ENCODE measurements at regions not wholly inside any gene's neighbourhood (a gene's known extent, or its start where the extent isn't known, plus 50 kb on each side); places are given as distances from the start of the nearest gene placed in this dataset.
"Not testable (repeated sequence)": the region's sequence is repeated elsewhere in the genome, so short reads cannot be mapped to it uniquely, and the experiment has no call there.

DNA sequence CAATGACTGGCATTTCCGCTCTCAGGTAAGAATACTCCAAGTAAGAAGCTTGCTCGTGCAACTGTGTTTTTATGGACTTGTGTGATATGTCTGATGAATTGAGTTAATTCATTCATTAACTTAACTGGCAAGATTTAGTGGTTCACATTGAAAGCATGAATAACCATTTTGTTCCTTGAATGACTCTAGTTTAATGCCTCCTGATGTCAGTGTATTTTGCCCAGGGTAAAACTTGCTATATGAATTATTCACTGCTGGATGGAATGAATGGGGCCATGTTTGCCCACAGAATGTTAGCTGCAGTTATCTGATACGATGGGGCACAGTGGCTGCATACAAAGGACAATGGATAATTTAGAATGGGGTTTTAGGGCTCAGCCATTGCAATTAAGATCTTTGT, 124.1 kb downstream of the ZNF365 start:
- no peak for DNase-seq (ENCODE audit: low spot score)

DNA sequence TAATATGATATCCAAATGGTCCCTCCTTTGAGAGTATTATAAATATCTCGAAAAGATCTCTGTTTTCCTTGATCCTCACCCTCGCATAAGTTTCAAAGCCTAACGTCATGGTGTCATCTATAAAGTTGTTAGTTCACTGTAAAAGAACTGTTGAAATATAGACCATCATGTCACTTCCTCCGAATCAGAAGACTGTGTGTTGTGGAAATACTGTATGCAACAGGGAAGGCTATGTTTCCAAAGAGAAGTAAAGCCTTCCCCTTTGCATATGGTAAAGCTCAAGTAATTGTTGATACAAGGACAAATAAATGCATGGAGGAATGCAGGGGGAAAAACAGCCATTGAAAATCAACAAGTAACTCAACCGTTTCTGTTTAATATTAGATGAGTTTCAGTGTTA, 125.9 kb downstream of the ZNF365 start:
- DNase-seq (ENCODE audit: low spot score): not testable (repeated sequence)

DNA sequence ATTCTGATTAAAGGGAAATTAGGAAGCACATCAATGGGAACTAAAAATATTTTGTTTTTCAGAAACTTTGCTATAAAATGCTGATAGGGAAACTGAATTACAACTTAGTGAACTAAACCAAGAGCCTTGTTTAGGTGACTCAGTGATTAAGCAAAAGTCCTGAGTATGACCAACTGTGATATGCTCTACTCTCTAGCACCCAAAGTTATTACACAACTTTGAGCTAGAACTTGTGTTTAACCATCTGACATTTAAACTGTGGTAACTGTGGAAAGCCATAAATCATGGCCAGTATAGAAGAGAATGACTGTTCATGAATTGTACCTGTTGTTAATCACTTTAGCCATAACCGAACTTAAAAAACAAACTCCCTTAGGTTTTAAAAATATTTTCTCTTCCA, 127.4 kb downstream of the ZNF365 start:
- no peak for DNase-seq (ENCODE audit: low spot score)

DNA sequence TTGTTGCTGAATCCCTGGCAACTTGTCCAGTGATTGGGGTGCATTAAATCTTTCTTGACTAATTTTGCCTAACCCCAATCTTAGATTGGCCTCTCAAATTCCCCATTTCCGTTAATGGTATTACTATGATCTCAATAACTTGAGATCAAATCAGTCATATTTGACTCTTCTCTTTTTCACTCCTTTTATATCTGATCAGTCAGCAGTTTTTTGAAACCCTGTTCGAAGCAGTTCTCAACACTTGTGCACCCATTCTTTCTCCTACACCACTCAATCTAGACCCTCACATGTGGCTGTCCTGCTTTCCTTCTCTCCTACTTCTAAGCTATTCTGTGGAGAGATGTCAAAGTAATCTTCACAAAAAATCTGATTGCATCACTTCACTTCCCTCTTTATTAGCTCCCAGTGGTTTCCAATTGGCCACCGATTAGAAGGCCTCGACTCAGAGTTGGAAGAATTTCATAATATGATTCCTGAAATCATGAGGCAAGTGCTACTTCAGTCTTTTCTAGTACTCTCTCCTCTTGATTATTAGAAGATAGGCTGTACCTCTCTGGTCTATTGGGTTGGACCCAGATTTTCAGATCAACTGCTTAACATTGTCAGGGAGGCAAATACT, 128.9 kb downstream of the ZNF365 start:
- DNase-seq (ENCODE audit: low spot score): no peak

DNA sequence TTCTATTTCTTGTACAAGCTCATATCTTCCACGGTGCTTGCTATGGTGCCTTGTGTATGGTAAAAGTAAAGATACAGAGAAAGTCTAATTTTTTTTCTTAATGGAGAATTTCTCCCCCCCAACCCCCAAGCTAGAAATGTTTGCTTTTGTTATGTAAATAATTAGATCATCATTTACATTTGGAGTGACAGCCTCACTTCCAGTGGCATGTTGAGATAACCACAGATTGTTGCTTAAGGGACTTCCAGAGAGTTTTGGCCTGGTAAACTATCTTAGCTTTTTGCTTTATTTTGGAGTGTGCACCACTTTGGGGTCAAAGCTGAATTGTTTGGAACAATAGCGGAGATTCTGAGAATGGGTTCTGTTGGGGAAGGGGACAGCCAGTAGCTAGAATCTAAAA, 129.7 kb downstream of the ZNF365 start:
- no peak for DNase-seq (ENCODE audit: low spot score)

DNA sequence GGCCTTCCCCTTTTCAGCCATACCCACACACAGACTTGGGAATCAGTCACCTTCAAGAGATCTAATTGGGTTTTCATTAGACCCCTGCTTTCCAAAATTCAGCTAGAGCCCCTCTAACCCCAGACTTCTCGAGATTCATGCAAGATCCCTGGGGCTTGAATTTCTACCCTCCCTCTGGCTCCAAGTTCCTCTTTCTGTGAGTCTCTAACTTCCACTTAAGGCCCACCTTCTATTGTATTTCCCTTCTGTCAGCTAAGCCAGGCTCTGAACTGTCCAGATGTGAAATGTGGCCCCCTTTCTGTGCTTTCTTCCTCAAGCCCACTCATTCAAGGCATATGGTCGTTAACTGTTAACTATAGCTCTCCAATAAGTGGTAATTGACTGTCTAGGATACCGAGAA, 132.2 kb downstream of the ZNF365 start:
- no peak for DNase-seq (ENCODE audit: low spot score)

DNA sequence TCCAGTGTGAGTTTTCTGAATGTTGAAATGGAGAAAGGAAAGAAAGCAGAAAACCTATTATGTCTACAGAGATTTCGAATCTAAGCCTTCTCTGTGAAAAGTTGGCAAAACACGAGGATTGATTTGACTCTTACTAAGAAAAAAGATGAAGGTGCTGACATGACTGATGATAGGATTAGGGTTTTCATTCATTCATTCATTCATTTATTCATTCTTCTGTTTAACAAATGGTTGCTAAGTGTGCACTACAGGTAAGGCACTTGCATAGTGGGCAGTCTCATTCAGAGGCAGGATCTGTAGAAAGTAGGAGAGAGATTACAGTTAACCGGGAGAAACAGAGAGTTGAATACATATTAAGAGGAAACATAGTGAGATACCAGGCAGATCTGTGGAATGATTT, 137.1 kb downstream of the ZNF365 start:
- no peak for DNase-seq (ENCODE audit: low spot score)

DNA sequence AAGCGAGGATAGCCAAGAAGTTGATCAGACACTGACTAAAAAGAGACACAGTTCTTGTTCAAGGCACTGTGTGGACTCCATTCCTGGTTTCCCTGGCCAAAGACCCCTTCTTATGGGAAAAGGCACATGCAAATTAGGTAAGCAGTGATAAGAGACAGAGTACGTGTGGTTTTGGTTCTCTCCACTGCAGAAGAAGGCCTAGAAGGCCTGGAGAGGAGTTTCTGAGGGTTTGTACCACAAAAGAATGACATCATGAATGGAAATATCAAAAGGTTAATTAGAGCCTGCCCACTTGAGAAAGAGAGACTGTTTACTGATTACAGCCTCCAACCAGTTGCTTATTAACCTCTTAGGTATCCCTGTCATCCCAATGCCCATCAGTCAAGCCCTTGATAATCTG, 137.5 kb downstream of the ZNF365 start:
- DNase-seq (ENCODE audit: low spot score): no peak

DNA sequence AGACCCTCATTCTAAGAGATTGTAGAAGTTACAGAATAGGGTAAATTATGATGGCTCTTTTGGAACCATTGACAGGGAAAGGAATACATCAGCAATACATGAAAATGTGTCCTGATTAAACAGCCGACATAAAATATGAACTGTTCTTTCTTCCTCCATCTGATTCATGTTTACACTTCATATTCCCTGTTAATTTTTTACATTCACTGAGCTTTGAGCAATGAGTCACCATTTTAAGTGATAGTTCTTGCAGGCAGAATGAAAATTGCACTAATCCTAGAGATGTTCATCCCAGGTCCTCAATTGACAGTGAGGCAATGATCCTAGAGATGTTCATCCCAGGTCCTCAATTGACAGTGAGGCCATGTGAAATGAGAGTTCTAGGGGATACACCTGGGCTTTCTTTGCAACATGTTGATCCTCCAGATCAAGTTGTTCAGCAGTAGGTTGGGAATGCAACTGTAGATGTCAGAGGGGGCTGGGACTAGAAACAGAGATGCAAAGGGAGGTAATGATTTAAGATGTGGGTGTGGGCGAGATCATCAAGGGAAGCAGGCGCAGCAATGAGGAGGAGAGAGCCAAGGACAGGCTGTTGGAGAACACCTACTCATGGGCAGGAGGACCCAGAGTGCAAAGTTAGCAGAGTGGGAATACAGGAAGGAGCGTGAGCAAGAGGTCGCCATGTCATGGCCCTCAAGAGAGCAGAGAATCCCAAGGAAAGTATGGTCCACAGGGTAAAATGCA, 138.7 kb downstream of the ZNF365 start:
- DNase-seq (ENCODE audit: low spot score): no peak

DNA sequence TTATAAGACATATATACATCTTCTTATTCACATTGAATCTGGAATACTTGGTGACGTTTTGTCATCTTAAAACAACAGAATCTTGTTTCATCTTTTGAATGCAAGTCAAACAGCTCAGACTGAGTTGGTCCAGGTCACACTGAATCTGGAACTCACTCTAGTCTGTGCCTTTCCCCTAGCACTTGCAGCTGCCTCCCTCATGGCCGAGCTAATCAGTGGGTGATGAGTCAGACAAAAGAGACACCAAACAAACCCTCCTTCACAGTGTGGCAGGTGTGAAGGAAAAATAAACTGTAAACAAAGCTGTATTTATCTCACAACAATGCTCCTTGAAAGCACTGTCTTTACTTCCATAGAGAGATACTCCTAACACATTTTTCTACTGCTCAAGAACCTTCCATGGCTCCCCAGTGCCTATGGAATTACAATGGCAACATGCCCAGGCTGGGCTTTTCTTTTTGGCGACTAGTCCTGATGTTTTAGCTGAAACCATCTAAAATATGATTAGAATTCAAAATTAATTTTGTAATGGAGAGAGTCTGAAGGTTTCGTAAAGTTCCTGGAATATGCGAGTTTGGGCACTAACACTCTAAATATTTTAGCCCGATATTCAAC, 140.0 kb downstream of the ZNF365 start:
- no peak for DNase-seq (ENCODE audit: low spot score)

DNA sequence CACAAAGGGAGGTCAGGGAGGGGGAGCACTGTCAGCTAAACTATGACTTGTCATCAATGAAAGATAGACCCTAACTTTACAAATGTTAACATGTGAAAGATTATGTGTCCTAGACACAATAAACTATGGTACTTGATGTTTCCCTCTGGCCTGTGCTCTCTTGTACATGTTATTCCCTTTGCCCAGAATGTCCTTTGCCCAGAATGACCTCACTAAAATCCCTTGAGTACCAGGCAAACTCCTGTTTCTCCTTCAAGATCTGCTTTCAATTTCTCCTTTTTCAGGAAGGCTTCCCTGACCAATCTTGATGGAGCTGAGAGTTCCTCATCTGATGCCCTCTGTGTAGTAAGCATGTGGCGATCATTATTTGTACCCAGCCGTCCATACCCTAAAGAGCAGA, 143.1 kb downstream of the ZNF365 start:
- DNase-seq (ENCODE audit: low spot score): no peak

DNA sequence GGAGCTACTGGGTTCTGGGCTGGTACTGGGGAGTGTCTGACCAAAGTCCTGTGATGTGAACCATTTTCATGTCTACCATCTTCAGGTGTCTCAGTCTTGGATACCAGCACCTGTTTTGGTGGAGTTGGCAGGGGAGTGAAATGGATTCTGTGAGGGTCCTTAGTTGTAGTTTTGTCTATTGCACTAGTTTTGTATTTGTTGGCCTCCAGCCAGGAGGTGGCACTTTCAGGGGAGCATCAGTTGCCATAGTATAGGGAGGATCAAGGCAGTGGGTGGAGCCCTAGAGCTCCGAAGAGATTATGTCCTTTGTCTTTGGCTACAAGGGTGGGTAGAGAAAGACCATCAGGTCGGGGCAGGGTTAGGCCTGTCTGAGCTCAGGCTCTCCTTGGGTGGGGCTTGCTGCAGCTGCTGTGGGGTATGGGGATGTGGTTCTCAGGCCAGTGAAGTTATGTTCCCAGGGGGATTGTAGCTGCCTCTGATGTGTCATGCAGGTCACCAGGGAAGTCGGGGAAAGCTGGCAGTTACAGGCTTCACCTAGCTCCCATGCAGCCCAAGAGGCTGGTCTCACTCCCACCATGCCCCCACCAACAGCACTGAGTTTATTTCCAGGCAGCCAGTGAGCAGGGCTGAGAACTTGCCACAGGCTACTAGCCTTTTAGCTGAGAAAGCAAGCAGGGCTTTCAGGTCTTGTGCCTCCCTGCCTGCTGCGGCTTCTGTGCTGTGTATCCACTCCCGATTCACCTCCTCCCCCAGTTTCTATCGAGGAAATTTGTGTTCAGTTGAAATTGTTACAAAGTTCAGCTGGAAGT, 153.1 kb downstream of the ZNF365 start:
- DNase-seq (ENCODE audit: low spot score): no peak

DNA sequence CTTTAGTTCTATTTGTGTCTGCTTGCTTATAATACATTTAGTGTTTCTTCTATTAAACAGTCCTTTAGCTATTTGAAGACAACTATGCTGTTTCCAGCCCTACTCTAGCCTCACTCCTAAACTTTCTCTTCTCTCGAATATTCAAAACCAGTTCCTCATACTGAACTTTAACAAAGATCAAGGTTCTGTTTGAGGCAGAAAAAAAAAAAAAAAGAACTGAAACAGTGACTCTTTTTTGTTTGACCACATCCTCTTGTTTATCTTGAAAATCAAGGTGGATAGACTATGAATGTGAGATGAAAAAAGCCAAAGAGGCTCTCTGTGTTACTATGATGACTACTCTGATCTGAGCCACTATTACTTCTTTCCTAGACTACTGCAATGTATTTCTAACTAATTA, 154.3 kb downstream of the ZNF365 start:
- no peak for DNase-seq (ENCODE audit: low spot score)

DNA sequence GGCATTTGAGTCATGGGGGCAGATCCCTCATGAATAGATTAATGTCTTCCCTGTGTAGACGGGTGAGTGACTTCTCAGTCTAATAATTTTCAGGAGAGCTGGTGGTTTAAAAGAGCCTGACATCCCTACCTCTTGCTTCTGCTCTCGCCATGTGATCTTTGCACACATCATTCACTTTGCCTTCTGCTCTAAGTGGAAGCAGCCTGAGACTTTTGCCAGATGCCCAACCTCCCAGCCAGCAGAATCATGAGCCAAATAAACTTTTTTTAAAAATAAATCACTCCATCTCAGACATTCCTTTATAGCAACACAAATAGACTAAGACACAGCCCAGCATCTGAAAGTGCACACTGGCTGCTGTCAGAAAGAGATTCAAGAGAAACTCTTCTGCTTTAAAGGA, 155.2 kb downstream of the ZNF365 start:
- no peak for DNase-seq (ENCODE audit: low spot score)

DNA sequence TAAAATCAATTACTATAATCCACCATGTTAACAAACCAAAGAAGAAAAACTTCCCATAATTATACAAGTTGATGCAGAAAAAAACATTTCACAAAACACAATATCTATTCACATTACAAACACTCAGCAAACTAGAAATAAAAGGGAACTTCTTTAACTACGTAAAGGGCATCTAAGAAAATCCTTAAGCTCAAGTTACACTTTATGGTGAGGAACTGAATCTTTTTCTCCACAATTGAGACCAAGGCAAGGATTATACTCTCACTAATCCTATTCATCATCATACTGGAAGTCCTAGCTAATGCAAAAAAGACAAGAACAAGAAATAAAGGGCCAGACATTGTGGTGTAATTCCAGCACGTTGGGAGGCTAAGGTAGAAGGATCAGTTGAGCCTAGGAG, 159.9 kb downstream of the ZNF365 start:
- no peak for DNase-seq (ENCODE audit: low spot score)

DNA sequence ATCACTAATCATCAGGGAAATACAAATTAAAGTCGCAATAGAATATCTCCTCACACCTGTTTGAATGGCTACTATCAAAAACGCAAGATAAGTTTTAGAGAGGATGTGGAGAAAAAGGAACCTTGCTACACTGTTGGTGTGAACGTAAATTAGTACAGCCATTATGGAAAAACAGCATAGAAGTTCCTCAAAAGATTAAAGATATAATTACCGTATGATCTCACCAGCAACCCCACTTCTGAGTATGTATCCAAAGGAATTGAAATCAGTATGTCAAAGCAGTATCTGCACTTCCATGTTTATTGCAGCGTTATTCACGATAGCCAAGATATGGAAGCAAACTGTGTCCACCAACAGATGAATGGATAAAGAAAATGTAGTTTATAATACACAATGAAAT, 164.4 kb downstream of the ZNF365 start:
- DNase-seq (ENCODE audit: low spot score): no peak

DNA sequence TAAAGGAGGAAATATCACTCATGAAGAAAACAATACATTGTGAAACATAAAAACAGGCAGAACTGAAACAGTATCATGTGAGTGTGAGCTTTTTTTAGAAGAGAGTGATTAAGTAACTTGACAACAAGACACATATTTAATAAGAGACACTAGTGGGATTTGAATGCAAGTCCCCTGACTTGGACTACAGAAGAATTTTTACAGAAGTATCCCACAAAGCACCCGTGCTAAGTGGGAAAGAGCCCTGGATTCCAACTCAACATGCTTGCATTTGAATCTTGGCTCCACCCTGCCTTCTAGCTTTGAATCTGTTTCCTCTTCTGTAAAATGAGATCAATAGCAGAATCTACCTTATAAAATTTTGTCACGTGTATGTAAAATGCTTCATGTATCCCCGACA, 166.2 kb downstream of the ZNF365 start:
- no peak for DNase-seq (ENCODE audit: low spot score)

DNA sequence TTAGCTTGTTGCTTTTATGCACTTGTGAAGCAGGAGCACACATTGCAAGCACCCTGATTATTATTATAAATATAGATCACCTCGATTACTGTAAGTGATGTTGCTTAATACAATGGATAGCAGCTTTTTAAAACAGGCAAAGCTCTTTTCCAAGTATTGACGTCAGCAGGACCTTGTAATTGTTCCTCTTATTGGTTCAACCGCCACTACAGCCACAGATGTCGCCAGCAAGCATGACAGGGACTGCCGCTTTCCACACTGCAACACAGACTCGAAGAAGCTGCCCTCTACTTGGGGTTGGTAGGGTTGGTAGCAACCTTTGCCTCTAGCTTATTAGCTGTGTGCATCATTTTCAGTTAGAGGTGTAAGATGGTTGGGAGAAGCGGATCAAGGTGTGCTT, 167.6 kb downstream of the ZNF365 start:
- no peak for DNase-seq (ENCODE audit: low spot score)

DNA sequence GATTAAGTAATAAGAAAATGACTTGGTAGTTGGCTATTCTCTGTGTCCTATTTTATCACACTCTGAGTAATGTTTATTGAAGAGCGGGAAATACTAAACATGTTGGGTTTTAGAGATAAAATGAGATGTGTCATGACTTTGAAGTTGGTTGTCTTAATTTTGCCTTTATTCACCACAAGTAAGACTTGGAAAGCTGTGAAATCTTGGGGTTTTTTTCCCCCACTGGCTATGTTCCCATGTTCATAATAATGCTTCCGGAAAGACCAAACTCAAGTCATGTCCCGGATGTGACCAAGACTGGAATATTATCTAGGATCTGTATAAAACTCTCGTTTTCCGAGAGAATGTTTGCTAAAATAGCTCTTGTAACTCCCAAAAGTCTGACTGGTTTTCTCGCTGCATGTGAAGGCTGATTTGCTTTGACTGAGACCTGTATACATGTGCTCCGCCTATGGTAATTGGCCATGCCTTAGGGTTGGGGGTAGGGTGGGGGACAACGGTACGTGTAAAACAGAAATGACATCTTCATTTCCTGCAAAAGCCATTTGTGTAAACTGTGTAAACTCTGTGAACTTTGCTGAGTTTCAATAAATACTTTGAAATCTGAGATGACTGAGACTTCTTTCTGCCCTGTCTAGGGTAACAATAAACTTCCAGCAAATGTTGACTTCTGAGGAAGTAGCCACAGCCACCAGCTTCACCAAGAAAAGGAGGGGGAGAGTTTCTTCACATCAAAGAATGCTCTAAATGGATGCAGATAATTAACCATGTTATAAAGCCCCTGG, 169.6 kb downstream of the ZNF365 start:
- DNase-seq (ENCODE audit: low spot score): no peak

DNA sequence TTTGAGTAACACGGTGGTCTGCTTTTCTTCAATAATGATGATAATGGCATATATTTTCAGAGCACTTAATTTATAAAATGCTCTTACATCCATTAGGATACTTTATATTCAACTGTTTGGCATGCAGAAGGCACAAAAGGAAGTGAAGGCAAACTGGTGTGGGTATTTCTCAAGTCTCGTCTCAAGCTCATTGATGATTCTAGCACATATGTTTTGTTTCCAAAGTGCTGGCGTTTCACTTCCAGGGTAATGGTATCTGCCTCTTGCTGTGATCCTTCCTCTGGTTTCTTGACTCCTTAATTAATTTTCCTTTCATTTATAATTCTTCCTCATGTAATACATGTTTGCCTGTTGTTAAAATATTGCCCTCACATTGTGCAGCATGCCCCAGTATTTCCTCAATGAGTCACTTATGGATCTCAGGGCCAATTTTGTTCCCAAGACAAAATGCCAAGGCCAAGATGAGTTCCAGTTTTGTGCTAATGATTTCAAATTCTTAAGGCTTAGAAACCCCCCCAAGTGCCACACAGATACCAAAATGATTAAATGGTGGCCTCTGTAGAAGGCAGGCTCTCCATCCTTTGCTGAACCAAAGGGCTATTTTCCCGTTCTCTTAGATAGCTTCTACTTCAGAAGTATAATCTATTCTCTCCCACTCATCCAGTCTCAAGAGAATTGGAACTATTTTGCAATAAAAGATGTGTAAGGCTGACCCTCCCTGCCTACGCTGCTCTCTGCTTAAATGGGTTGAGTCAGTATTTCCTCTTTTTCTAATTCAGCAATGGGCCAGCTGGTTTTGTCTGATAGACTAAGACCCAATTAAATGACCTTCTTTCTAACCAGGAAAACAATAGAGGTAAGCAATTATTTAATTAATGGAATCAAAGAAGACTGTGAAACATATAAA, 171.2 kb downstream of the ZNF365 start:
- DNase-seq (ENCODE audit: low spot score): no peak

DNA sequence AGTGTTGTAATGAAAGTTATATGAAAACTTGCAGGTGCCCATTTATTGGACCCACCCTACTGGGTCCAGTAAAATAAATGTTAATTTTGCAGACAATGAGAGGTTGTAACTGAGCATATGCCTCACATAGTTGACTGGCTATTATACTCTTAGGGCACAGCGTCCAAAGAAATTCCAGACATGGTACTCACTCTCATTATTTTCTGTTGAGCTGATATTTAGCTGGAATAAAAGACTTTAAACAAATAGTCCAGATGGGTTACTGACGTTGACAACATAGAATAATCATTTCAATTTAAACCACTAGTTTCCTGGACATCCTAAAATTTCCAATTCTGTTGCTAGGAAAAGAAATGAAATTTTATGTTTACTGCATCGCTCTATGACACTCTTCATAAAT, 174.5 kb downstream of the ZNF365 start:
- no peak for DNase-seq (ENCODE audit: low spot score)

All from LoVo (cell line).